ENCODE measurements at regions not wholly inside any gene's neighbourhood (a gene's known extent, or its start where the extent isn't known, plus 50 kb on each side); places are given as distances from the start of the nearest gene placed in this dataset.
"Not testable (repeated sequence)": the region's sequence is repeated elsewhere in the genome, so short reads cannot be mapped to it uniquely, and the experiment has no call there.

- DNase-seq: no peak
Measured at GRCh38 chr7:86199881-86200614, 443.7 kb upstream of the GRM3 start.

DNA sequence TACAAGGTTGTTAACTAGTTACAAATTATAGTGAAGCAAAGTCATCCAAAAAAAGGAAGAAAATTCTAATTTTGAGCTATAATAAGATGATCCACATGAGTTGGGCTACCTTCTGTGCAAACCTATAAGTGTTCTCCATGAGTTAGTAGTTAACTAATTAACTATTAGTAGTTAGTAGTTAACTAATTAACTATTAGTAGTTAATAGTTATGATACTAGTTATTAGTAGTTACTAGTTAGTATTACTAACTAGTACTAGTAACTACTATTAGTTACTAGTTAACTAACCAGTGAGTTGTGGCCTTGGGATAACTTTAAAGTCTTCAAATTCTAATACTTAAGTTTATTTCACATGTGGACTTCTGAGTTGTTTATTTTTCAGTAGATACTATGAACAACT lies 453.4 kb upstream of the GRM3 start:
- DNase-seq: no peak

DNA sequence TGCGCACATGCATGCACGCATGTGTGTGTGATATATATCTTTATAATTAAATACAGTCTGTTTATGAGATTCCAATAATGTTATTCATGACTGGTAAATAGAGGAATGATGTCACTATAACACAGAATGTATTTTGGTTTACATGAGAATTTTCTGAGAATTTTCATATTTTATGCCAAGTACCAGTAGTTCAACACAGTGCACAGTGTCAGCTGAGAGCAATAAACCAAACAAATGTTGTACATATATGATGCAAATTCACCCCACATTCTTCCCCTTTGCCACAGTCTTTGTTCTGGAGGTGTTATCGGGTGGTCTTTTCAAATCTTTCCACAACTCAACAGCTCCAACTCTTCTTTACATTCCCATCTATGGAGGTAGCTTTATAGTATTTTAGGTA lies 462.2 kb upstream of the GRM3 start:
- no peak for DNase-seq

DNA sequence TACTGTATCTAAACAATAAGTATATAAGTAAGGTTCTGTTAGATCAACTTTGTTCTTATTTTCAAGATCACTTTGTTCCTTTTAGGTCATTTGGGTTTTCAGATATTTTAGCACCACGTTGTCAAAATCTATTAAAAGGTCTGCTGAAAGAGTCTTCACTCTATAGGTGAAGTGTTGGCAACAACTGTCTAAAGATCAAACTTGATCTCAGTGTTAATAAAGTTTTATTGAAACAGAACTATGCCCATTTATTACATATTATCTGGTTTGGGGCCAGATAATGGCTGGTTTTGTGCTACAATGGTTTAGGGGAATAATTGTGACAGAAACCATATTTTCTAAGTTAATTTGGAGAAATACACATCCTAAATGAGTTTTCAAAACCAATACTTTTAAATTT lies 478.9 kb upstream of the GRM3 start:
- no peak for DNase-seq

DNA sequence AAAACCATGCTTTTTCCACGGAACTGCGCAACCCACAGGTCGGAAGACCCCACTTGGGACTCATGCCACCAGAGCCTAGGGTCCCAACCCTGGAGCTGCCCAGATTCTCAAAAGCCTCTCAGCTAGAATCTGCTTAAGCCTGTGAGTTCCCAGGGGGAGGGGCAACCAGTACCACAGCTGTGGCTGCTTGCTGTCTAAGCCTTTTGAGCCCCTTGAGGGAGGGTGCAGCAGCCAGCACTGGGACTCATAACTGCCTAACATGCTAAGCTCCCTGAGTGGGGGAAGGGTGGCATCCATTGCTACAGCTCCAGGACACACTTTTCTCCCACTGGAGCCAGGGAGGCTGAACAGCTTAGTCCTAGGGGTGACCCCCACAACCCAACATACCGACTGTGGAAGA lies 485.6 kb upstream of the GRM3 start:
- no peak for DNase-seq

DNA sequence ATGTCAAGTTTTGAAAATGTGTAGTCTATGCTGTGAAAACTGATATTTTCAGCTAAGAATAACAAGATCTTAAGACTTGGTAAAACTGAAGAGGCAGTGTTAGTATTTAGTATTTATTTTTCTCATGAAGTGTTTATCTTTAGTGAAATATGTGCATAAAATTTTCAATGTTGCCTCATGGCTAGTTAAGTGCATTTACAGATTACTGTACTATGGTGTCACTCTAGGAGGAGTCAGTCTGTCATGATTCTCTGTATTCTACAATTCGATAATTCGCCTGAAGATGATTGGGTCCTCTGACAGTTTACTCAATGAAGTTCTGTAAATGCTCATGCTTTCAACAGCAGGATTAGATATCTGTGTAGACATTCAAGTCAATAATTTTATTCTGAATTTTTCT lies 488.1 kb upstream of the GRM3 start:
- no peak for DNase-seq

- DNase-seq: no peak
Measured at GRCh38 chr7:86152926-86153325, 490.8 kb upstream of the GRM3 start.

GRCh38 chr7:86149024-86149665 lies 494.6 kb upstream of the GRM3 start:
- DNase-seq: no peak

- no peak for DNase-seq
Measured at GRCh38 chr7:86148501-86148900, 495.2 kb upstream of the GRM3 start.

- DNase-seq: no peak
Measured at GRCh38 chr7:86137343-86137742, 506.4 kb upstream of the GRM3 start.

DNA sequence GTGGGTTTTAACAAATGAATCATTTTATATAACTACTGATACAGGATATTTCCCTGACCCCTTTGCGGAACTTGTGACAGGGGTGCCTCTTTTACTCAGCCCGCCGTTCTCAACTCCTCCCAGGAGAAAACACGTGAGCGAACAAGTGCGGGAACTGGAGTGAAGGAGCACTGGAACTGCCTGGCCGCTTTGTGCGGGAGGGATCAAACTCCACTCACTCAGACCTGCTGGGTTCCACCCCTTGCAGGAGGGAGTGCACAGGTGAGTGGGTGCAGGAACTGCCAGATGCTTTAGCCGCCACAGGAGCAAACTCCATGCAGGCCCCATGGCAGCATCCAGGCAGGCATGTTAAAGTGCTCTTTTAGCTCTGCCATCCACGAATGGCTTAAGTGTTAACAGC lies 513.4 kb upstream of the GRM3 start:
- no peak for DNase-seq

GRCh38 chr7:86123476-86123875 lies 520.2 kb upstream of the GRM3 start:
- DNase-seq: no peak

GRCh38 chr7:86094166-86094669 lies 549.5 kb upstream of the GRM3 start:
- DNase-seq: no peak

DNA sequence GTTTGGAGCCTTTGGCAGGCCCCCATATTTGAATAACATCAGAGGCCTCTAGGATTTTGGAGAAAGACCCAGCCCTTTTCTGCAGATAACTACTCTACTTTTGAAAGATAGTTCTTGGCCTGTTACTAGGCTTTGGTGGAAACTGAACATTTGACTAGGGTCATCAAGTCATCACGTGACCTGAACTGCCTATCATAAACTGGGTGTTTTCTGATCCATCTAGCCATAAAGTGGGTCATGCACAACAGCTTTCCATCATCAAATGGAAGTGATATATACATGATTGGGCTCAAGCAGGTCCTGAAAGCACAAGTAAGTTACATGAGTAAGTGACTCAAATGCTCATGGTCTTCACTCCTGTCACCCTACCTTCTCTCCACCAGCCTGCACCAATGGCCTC lies 552.3 kb upstream of the GRM3 start:
- DNase-seq: no peak

DNA sequence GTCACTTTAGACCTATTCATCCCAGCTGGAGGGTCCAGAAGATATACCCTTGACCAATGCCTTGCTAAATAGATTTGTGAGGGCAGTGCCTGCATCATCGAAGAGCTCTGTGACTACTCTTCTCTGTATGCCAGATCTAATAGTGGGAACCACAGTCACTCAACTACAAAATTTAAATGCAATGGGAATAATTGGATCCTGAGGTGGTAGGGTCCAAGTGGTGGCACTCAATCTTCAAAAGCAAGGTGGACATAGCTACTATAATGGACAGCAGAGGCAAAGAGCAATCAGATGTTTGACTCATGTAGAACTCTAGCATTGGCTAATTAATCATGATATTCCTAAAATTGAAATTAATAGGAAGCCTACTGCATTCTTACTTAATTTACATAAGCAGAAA lies 554.3 kb upstream of the GRM3 start:
- no peak for DNase-seq

DNA sequence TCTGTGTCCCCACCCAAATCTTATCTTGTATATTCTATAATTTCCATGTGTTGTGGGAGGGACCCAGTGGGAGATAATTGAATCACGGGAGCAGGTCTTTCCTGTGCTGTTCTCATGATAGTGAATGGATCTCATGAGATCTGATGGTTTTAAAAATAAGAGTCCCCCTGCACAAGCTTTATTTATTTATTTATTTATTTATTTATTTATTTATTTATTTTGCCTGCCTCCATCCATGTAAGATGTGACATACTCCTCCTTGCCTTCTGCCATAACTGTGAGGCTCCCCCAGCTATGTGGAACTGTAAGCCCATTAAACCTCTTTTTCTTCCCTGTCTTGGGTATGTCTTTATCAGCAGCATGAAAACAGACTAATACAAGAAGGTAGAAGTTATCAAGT lies 579.1 kb upstream of the GRM3 start:
- DNase-seq: not testable (repeated sequence)

DNA sequence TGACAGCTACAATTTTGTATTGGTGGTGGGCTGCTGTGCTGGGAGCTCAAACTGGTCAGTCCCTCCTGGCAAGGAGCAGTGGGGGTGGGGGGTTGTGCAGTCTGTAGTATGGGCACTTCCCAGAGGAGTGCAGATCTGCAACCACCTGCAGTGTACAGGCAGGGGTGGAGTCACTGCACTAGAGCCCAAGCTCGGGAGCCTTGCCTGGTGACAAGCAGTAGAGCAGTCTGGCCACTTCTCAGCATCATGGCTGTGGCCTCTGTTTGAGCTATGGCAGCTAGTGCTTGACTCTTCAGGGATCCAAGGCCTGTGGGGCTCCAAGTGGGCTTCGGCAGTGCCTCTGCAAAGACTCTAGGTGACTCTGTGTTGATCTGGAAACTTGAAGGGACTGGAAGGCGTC lies 585.1 kb upstream of the GRM3 start:
- no peak for DNase-seq

GRCh38 chr7:86050918-86051317 lies 592.8 kb upstream of the GRM3 start:
- no peak for DNase-seq

GRCh38 chr7:86049910-86050309 lies 593.8 kb upstream of the GRM3 start:
- no peak for DNase-seq

DNA sequence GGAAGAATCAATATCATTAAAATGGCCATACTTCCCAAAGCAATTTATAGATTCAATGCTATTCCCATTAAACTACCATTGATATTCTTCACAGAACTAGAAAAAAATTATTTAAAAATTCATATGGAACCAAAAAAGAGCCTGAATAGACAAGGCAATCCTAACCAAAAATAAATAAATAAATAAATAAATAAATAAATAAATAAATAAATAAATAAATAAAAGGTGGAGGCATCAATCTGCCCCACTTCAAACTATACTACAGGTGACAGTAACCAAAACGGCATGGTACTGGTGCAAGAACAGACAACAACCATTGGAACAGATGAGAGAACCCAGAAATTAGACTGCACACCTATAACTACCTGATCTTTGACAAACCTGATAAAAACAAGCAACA lies 598.5 kb upstream of the GRM3 start:
- DNase-seq: not testable (repeated sequence)

GRCh38 chr7:86025807-86026206 lies 617.9 kb upstream of the GRM3 start:
- DNase-seq: no peak

DNA sequence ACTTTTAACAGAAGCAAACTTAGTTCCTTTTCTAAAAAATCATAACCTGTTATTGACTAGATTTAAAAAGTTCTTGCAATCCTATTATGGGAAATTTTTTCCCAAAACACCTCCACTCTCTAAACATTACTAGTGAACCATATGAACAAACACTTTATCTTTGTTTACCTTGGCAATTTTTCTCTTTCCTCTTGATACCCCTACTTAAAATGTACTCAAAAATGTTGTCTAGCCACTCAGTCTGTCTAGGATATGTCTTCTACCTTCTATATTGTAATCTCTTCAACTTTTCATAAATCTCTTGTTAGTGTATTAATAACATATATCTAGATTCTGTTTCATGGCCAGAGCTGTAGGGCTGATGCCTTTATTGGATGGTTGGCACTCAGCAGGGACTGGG lies 630.0 kb upstream of the GRM3 start:
- DNase-seq: no peak

- DNase-seq: no peak
Measured at GRCh38 chr7:86012971-86013370, 630.7 kb upstream of the GRM3 start.

- no peak for DNase-seq
Measured at GRCh38 chr7:86008898-86009297, 634.8 kb upstream of the GRM3 start.

Measured in C1 segment of cervical spinal cord (tissue), 14 donors.